ENCODE measurements at regions not wholly inside any gene's neighbourhood (a gene's known extent, or its start where the extent isn't known, plus 50 kb on each side); places are given as distances from the start of the nearest gene placed in this dataset.

GRCh38 chr13:26950968-26951367 is 190.4 kb upstream of the GPR12 start:
- H3K27me3 Mint-ChIP-seq (ENCODE audit: insufficient read depth, unreplicated experiment): no peaks in the 10 kb centered on the region
- intact Hi-C loops (cut with micrococcal nuclease; ENCODE audit: unreplicated experiment): loop anchor here (1.0 to 10.0 kb wide), 6 partner anchors 11 to 1594 kb away; partner anchors contain the start of gene MTIF3
- Histone ChIP-seq H3K4me3 (ENCODE audit: low read depth, low read length) (no peak overlapping the region), H3K27me3 (replicated peaks; ENCODE audit: control insufficient read depth, insufficient read depth, low read length) (no peaks in the 10 kb centered on the region), H3K36me3 (ENCODE audit: control insufficient read depth, insufficient read depth, low read length) (0 out of 2 replicates have a peak, but pooled peaks cover 2% of the 10 kb centered on the region), H3K4me1 (peaks cover 82% of the 10 kb centered on the region), H3K9me3 (no peaks in the 10 kb centered on the region)
- H3K27ac Mint-ChIP-seq (ENCODE audit: unreplicated experiment): peak overlapping the region; percentile 97
- ChIA-PET POLR2A (interaction anchor here (0.6 to 1.4 kb wide), 5 partner anchors 11 to 1007 kb away, joined by 5 to 24 read pairs (median 11); no protein-coding TSS in a partner anchor), CTCF (interaction anchor here (0.9 to 3.9 kb wide), 9 partner anchors 10 to 411 kb away, joined by 3 to 59 read pairs (median 8); no protein-coding TSS in a partner anchor)
- H3K36me3 Mint-ChIP-seq (ENCODE audit: insufficient read depth, unreplicated experiment): peaks cover 16% of the 10 kb centered on the region
- TF ChIP-seq CTCF (IDR thresholded peaks at IDR 0.05; ENCODE audit: insufficient read depth in 1 of 2, low read depth in 1 of 2, low read length in 1 of 2, severe bottlenecking in 1 of 2, unreplicated experiment in 1 of 2): no peak
- H3K4me3 Mint-ChIP-seq (ENCODE audit: unreplicated experiment): no peak overlapping the region
- H3K9me3 Mint-ChIP-seq (ENCODE audit: unreplicated experiment): no peaks in the 10 kb centered on the region
- no peak for DNase-seq
- H3K4me1 Mint-ChIP-seq (ENCODE audit: low read depth, unreplicated experiment): peaks cover 47% of the 10 kb centered on the region
- BruUV-seq (replicated peaks): TSS peak; percentile 30

- Histone ChIP-seq H3K9me3 (no peaks in the 10 kb centered on the region), H3K27me3 (replicated peaks; ENCODE audit: control insufficient read depth, insufficient read depth, low read length) (no peaks in the 10 kb centered on the region), H3K4me1 (peaks cover 78% of the 10 kb centered on the region), H3K4me3 (ENCODE audit: low read depth, low read length) (no peak overlapping the region), H3K36me3 (ENCODE audit: control insufficient read depth, insufficient read depth, low read length) (0 out of 2 replicates have a peak, but pooled peaks cover 2% of the 10 kb centered on the region)
- CTCF ChIA-PET: interaction anchor here (0.6 to 3.9 kb wide), 8 partner anchors 12 to 411 kb away, joined by 3 to 59 read pairs (median 10); no protein-coding TSS in a partner anchor
- no peaks in the 10 kb centered on the region for H3K27me3 Mint-ChIP-seq (ENCODE audit: insufficient read depth, unreplicated experiment)
- no peaks in the 10 kb centered on the region for H3K9me3 Mint-ChIP-seq (ENCODE audit: unreplicated experiment)
- TF ChIP-seq CTCF (IDR thresholded peaks at IDR 0.05; ENCODE audit: insufficient read depth in 1 of 2, low read depth in 1 of 2, low read length in 1 of 2, severe bottlenecking in 1 of 2, unreplicated experiment in 1 of 2): no peak
- peaks cover 16% of the 10 kb centered on the region for H3K36me3 Mint-ChIP-seq (ENCODE audit: insufficient read depth, unreplicated experiment)
- peaks cover 47% of the 10 kb centered on the region for H3K4me1 Mint-ChIP-seq (ENCODE audit: low read depth, unreplicated experiment)
- no peak overlapping the region for H3K4me3 Mint-ChIP-seq (ENCODE audit: unreplicated experiment)
- POLR2A ChIA-PET: interaction anchor here (1.0 to 1.4 kb wide), 3 partner anchors 28 to 412 kb away, joined by 3 to 11 read pairs (median 6); no protein-coding TSS in a partner anchor
- intact Hi-C loops (cut with micrococcal nuclease; ENCODE audit: unreplicated experiment): loop anchor here (10.0 kb wide), 2 partner anchors 504 to 1594 kb away; partner anchors contain the start of gene MTIF3
- peak overlapping the region; percentile 97 for H3K27ac Mint-ChIP-seq (ENCODE audit: unreplicated experiment)
- peak in 1 of 2 experiments; percentile 43 for DNase-seq
- BruUV-seq (replicated peaks): no TSS peak
Measured at GRCh38 chr13:26950546-26950945, 190.0 kb upstream of the GPR12 start.

- H3K27me3 Mint-ChIP-seq (ENCODE audit: insufficient read depth, unreplicated experiment): no peaks in the 10 kb centered on the region
- peak overlapping the region; percentile 97 for H3K27ac Mint-ChIP-seq (ENCODE audit: unreplicated experiment)
- peak in 1 of 2 experiments; percentile 31 for DNase-seq
- peaks cover 76% of the 10 kb centered on the region for H3K4me1 ChIP-seq
- H3K36me3 Mint-ChIP-seq (ENCODE audit: insufficient read depth, unreplicated experiment): peaks cover 11% of the 10 kb centered on the region
- intact Hi-C loops (cut with micrococcal nuclease; ENCODE audit: unreplicated experiment): loop anchor here (5.0 to 10.0 kb wide), 4 partner anchors 222 to 1595 kb away; partner anchors contain the start of genes MTIF3, RASL11A and USP12
- no peaks in the 10 kb centered on the region for H3K9me3 Mint-ChIP-seq (ENCODE audit: unreplicated experiment)
- H3K4me3 ChIP-seq (ENCODE audit: low read depth, low read length): no peak overlapping the region
- CTCF ChIA-PET: interaction anchor here (0.6 to 3.9 kb wide), 10 partner anchors 12 to 1039 kb away, joined by 3 to 59 read pairs (median 6); no protein-coding TSS in a partner anchor
- no peak overlapping the region for H3K4me3 Mint-ChIP-seq (ENCODE audit: unreplicated experiment)
- no TSS peak for BruUV-seq (replicated peaks)
- H3K36me3 ChIP-seq (ENCODE audit: control insufficient read depth, insufficient read depth, low read length): 0 out of 2 replicates have a peak, but pooled peaks cover 2% of the 10 kb centered on the region
- no peaks in the 10 kb centered on the region for H3K9me3 ChIP-seq
- peaks cover 41% of the 10 kb centered on the region for H3K4me1 Mint-ChIP-seq (ENCODE audit: low read depth, unreplicated experiment)
- no peaks in the 10 kb centered on the region for H3K27me3 ChIP-seq (replicated peaks; ENCODE audit: control insufficient read depth, insufficient read depth, low read length)
- no peak for TF ChIP-seq CTCF (IDR thresholded peaks at IDR 0.05; ENCODE audit: insufficient read depth in 1 of 2, low read depth in 1 of 2, low read length in 1 of 2, severe bottlenecking in 1 of 2, unreplicated experiment in 1 of 2)
- POLR2A ChIA-PET: interaction anchor here (0.6 to 1.4 kb wide), 4 partner anchors 28 to 482 kb away, joined by 3 to 11 read pairs (median 5); no protein-coding TSS in a partner anchor
Measured at GRCh38 chr13:26949701-26950502, 189.3 kb upstream of the GPR12 start.
